OCI-LY3 (cell line): ENCODE measurements at regions not wholly inside any gene's neighbourhood (a gene's known extent, or its start where the extent isn't known, plus 50 kb on each side); places are given as distances from the start of the nearest gene placed in this dataset.

Source experiments
- H2AFZ ChIP-seq: fragments of 200-600, 300-600 bp; shearing (Covaris generic); 2 replicates; pipeline ENCODE4 v1.6.0; 2014; ENCODE audit warnings: antibody characterized with exemption, low read depth, low read length
- H3K27ac ChIP-seq: fragments of 200-600, 300-600 bp; sonication (generic); 2 replicates; pipeline ENCODE4 v1.5.1; 2014; ENCODE audit warnings: mild to moderate bottlenecking, low read length, moderate library complexity, mixed read lengths
- H3K27me3 ChIP-seq: fragments of 200-600, 300-600 bp; sonication (generic); 2 replicates; pipeline ENCODE4 v1.6.1; 2014; ENCODE audit warnings: low read depth, low read length, mixed read lengths
- H3K36me3 ChIP-seq: fragments of 200-600, 300-600 bp; sonication (generic); replicated peaks from 2 replicates; pipeline ENCODE3; 2014; ENCODE audit warnings: low read depth, low read length, mixed read lengths
- H3K4me1 ChIP-seq: fragments of 300-600, 200-600 bp; sonication (generic); 2 replicates; pipeline ENCODE4 v1.6.1; 2014; ENCODE audit warnings: low read length, mixed read lengths
- H3K4me2 ChIP-seq: fragments of 200-600, 300-600 bp; sonication (generic); 2 replicates; pipeline ENCODE4 v1.6.1; 2014; ENCODE audit warnings: low read length, mixed read lengths
- H3K4me3 ChIP-seq: fragments of 300-600, 200-600 bp; sonication (generic); 2 replicates; pipeline ENCODE4 v1.5.1; 2014; ENCODE audit warnings: antibody characterized with exemption, mild to moderate bottlenecking, low read length, moderate library complexity
- H3K79me2 ChIP-seq: fragments of 300-600, 200-600 bp; shearing (Covaris generic); 2 replicates; pipeline ENCODE4 v1.6.1; 2014; ENCODE audit warnings: mild to moderate bottlenecking, low read length, mixed read lengths
- H3K9ac ChIP-seq: fragments of 300-600, 200-600 bp; shearing (Covaris generic); 2 replicates; pipeline ENCODE4 v1.6.0; 2014; ENCODE audit warnings: mild to moderate bottlenecking, low read length, moderate library complexity
- H3K9me3 ChIP-seq: fragments of 200-600, 300-600 bp; shearing (Covaris generic); 2 replicates; pipeline ENCODE4 v1.6.1; 2014; ENCODE audit warnings: low read length, mixed read lengths; ENCODE audit not compliant: insufficient read depth
- H4K20me1 ChIP-seq: fragments of 200-600, 300-600 bp; sonication (generic); 2 replicates; pipeline ENCODE4 v1.6.1; 2016; ENCODE audit warnings: low read length, mixed read lengths; ENCODE audit not compliant: insufficient read depth
- CTCF ChIP-seq: fragments of 200-600, 300-600 bp; sonication (generic); IDR thresholded peaks from 2 replicates; pipeline ENCODE4 v1.5.1; 2014; ENCODE audit warnings: antibody characterized with exemption, low read length, low read depth
- EZH2phosphoT487 ChIP-seq: fragments of 200-600 bp; shearing (Covaris generic); IDR thresholded peaks from 2 replicates; pipeline ENCODE4 v1.6.1; 2018; ENCODE audit warnings: antibody characterized with exemption, mixed run types, low read depth

- Histone ChIP-seq H2AFZ (no peak overlapping the region), H3K36me3 (no peaks in the 10 kb centered on the region)
Measured at GRCh38 chr2:176752295-176752694, 460.3 kb upstream of the HNRNPA3 start.

DNA sequence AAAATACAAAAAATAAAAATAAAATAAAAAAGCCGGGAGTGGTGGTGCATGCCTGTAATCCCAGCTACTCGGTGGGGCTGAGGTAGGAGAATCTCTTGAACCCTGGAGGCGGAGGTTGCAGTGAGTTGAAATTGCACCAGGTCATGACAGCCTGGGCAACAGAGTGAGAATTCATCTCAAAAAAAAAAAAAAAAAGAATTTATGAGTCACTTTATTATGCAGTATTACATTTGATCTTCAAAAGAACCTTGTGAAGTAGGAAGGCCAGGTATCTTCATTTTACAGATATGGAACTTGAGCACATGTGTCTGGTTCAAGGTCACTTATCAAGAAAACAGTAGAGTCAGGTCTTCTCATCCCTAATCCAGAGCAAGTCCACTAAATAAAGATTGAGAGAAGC lies 459.4 kb upstream of the HNRNPA3 start:
- no peaks in the 10 kb centered on the region for H3K79me2 ChIP-seq
- no peaks in the 10 kb centered on the region for H3K27me3 ChIP-seq
- no peak overlapping the region for H3K4me2 ChIP-seq
- H3K36me3 ChIP-seq = no peaks in the 10 kb centered on the region
- no peaks in the 10 kb centered on the region for H3K9me3 ChIP-seq
- H2AFZ ChIP-seq = no peak overlapping the region
- H4K20me1 ChIP-seq = no peaks in the 10 kb centered on the region
- H3K4me1 ChIP-seq = no peaks in the 10 kb centered on the region
- no peak overlapping the region for H3K4me3 ChIP-seq
- no peak overlapping the region for H3K27ac ChIP-seq
- TF ChIP-seq CTCF (no peak), EZH2phosphoT487 (no peak)
- H3K9ac ChIP-seq = no peak overlapping the region

More at GRCh38 chr2:176752295-176752694, 460.3 kb upstream of the HNRNPA3 start:
- Histone ChIP-seq H3K9me3 (no peaks in the 10 kb centered on the region), H3K4me2 (no peak overlapping the region), H3K9ac (no peak overlapping the region), H3K4me3 (no peak overlapping the region), H4K20me1 (no peaks in the 10 kb centered on the region), H3K79me2 (no peaks in the 10 kb centered on the region), H3K4me1 (no peaks in the 10 kb centered on the region), H3K27ac (no peak overlapping the region), H3K27me3 (no peaks in the 10 kb centered on the region)
- no peak for TF ChIP-seq EZH2phosphoT487
- no peak for TF ChIP-seq CTCF

DNA sequence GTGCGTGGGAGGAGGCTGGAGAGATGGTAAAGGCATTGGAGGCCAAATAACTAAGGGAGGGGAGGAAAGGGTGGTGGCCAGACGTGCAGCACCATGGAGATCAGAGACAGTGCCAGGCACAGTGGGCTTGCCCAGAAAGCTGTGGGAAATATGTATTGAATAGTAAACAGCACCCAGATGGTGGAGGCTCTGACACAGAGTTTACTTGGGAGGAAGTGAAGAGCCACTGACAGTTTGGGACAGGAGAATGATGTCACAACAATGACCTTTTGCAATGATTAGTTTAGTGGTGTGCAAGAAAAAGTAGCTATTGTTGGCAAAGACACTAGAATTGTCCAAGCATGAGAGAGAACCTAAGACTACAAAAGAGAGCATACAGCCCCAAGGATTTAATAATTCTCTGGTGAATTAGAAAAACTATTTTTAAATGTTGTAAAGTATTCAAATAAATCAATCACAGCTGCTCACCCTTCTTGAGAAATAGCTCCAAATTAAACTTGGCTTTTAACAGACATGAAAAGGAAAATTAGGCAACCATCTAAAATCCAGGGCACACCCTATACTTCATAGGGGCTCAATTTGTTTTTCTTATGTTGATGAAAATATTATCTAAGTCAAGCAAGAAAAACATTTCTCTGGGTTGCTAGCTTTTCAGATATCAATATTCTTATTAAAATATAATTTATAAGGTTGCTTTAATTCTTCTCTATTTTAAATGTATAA lies 458.7 kb upstream of the HNRNPA3 start:
- no peak overlapping the region for H3K27ac ChIP-seq
- no peaks in the 10 kb centered on the region for H3K79me2 ChIP-seq
- TF ChIP-seq EZH2phosphoT487 = no peak
- TF ChIP-seq CTCF = no peak

DNA sequence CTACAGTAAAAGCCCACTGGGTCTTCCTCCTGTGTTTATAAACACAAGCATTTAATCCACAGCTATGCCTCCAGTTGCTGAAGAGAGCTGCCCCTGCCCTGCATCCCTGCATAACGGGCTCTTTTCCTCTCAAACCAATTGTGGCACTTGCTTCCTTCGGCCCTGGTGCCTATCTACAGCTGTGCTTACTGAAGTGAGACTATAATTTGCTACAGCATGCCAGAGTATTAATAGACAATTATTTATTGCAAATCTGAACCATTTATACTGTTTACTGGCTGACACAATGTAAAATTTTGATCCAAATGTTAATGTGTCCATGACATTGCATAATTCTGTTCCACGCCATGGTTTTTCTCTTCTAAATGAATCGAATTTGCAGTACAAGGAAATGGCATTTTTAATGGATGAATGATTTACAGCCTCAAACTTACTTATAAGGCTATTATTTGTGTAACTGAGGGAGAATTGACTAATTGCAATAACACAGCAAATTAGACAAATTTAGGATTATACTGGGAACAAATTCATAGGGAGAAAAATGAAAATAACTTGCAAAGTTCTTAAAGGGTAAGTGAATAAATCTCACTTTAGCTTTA lies 457.0 kb upstream of the HNRNPA3 start:
- H3K9me3 ChIP-seq = no peaks in the 10 kb centered on the region
- H2AFZ ChIP-seq = no peak overlapping the region
- no peaks in the 10 kb centered on the region for H3K36me3 ChIP-seq
- no peaks in the 10 kb centered on the region for H4K20me1 ChIP-seq
- H3K27me3 ChIP-seq = 0 out of 2 replicates have a peak, but pooled peaks cover 6% of the 10 kb centered on the region
- H3K27ac ChIP-seq = no peak overlapping the region
- no peak overlapping the region for H3K4me3 ChIP-seq
- no peaks in the 10 kb centered on the region for H3K79me2 ChIP-seq
- H3K9ac ChIP-seq = no peak overlapping the region
- H3K4me1 ChIP-seq = no peaks in the 10 kb centered on the region
- TF ChIP-seq EZH2phosphoT487 (no peak), CTCF (no peak)
- H3K4me2 ChIP-seq = no peak overlapping the region

More for the DNA sequence above, 458.7 kb upstream of the HNRNPA3 start:
- H3K9me3 ChIP-seq = no peaks in the 10 kb centered on the region
- H3K27me3 ChIP-seq = 0 out of 2 replicates have a peak, but pooled peaks cover 2% of the 10 kb centered on the region
- H3K9ac ChIP-seq = no peak overlapping the region
- no peaks in the 10 kb centered on the region for H4K20me1 ChIP-seq
- H3K4me1 ChIP-seq = no peaks in the 10 kb centered on the region
- no peak overlapping the region for H3K4me2 ChIP-seq
- no peak overlapping the region for H3K4me3 ChIP-seq
- no peaks in the 10 kb centered on the region for H3K36me3 ChIP-seq
- no peak overlapping the region for H2AFZ ChIP-seq
